B cell (primary cell): ENCODE measurements at regions not wholly inside any gene's neighbourhood (a gene's known extent, or its start where the extent isn't known, plus 50 kb on each side); places are given as distances from the start of the nearest gene placed in this dataset.

ENCODE experiments used
- ATAC-seq: fragments of 200-7000 bp; cut with Tn5 transposase; one replicate; pipeline ENCODE4 v1.10.0; 2021; ENCODE audit warnings: low read depth, mild to moderate bottlenecking, moderate number of reproducible peaks, moderate library complexity
- CTCF ChIA-PET: fragments of 350-600 bp; sonication (Branson Sonifier 250); formaldehyde crosslinking; loops from one replicate; lab custom pipeline; 2021; ENCODE audit warnings: antibody characterized with exemption, inconsistent platforms; lab: Charles Lee
- POLR2A ChIA-PET: fragments of 350-600 bp; sonication (Branson Sonifier 250); formaldehyde crosslinking; loops from one replicate; lab custom pipeline; 2021; ENCODE audit warnings: antibody characterized with exemption; lab: Charles Lee
- DNase-seq: peaks from one replicate; pipeline ENCODE4 v3.0.0; 2013
- H2AFZ ChIP-seq: 2 replicates; pipeline ENCODE4 v1.6.1; 2012; ENCODE audit warnings: mild to moderate bottlenecking, low read depth, low read length; ENCODE audit not compliant: insufficient read depth, poor library complexity, severe bottlenecking
- H3K27ac ChIP-seq, 2 donors: 1 replicate in 1 of 2; 2 replicates in 1 of 2; pipeline ENCODE4 v1.5.1; 2012 to 2013; ENCODE audit warnings: low read length in 2 of 2, mild to moderate bottlenecking in 2 of 2, moderate library complexity in 1 of 2
- H3K27me3 ChIP-seq, 4 experiments: fragments of 200-600 bp in 1 of 4; sonication (generic) in 1 of 4; replicated peaks in 1 of 4; 1 replicate in 2 of 4; 2 replicates in 2 of 4; pipeline versions ENCODE4 v1.6.1 to v1.7.0; 2013 to 2016; ENCODE audit warnings: low read length in 3 of 4, mild to moderate bottlenecking in 2 of 4, mixed read lengths in 1 of 4, moderate library complexity in 1 of 4; ENCODE audit not compliant: insufficient read depth in 4 of 4, control insufficient read depth in 3 of 4; ENCODE audit errors: control extremely low read depth in 1 of 4
- H3K36me3 ChIP-seq, 2 experiments: replicated peaks in 1 of 2; 1 replicate in 1 of 2; 2 replicates in 1 of 2; pipeline versions ENCODE4 v1.6.1 to v1.7.1; 2013; ENCODE audit warnings: low read length in 1 of 2; ENCODE audit not compliant: insufficient read depth in 2 of 2, control insufficient read depth in 1 of 2; ENCODE audit errors: control extremely low read depth in 1 of 2, extremely low read depth in 1 of 2
- H3K4me1 ChIP-seq, 2 donors: fragments of 200-600 bp in 1 of 2; sonication (generic) in 1 of 2; 1 replicate in 1 of 2; 2 replicates in 1 of 2; pipeline versions ENCODE4 v1.5.1 to v1.6.1; 2013 to 2017; ENCODE audit warnings: low read length in 2 of 2; ENCODE audit not compliant: control insufficient read depth in 2 of 2, insufficient read depth in 2 of 2
- H3K4me2 ChIP-seq: replicated peaks from 2 replicates; pipeline ENCODE3; 2012; ENCODE audit warnings: mild to moderate bottlenecking, low read depth, low read length; ENCODE audit not compliant: poor library complexity, severe bottlenecking
- H3K4me3 ChIP-seq, 5 experiments: fragments of 200-600 bp in 1 of 5; sonication (generic) in 1 of 5; 1 replicate in 3 of 5; 2 replicates in 2 of 5; pipeline versions ENCODE4 v1.5.1 to v1.7.0; 2011 to 2016; ENCODE audit warnings: low read length in 4 of 5, mild to moderate bottlenecking in 4 of 5, low read depth in 2 of 5, control low read depth in 1 of 5, moderate library complexity in 1 of 5; ENCODE audit not compliant: insufficient read depth in 1 of 5; ENCODE audit errors: control extremely low read depth in 1 of 5, extremely low read depth in 1 of 5
- H3K79me2 ChIP-seq: fragments of 200-600 bp; sonication (generic); one replicate; pipeline ENCODE4 v1.6.0; 2016; ENCODE audit warnings: low read length; ENCODE audit not compliant: control insufficient read depth, insufficient read depth
- H3K9ac ChIP-seq: fragments of 200-600 bp; sonication (generic); 2 replicates; pipeline ENCODE4 v1.6.1; 2017; ENCODE audit warnings: mild to moderate bottlenecking, low read length, moderate library complexity
- H3K9me3 ChIP-seq, 3 donors: one replicate each; pipeline versions ENCODE4 v1.6.1 to v1.7.1; 2013; ENCODE audit warnings: low read length in 2 of 3; ENCODE audit not compliant: control insufficient read depth in 2 of 3, insufficient read depth in 1 of 3; ENCODE audit errors: control extremely low read depth in 1 of 3
- H4K20me1 ChIP-seq: 2 replicates; pipeline ENCODE4 v1.6.0; 2012; ENCODE audit warnings: mild to moderate bottlenecking, low read length; ENCODE audit not compliant: insufficient read depth, control insufficient read depth, poor library complexity, severe bottlenecking
- H3K27ac Mint-ChIP-seq: one replicate; pipeline ENCODE4 v1.8.0; 2021; ENCODE audit warnings: mixed read lengths
- H3K27me3 Mint-ChIP-seq: one replicate; pipeline ENCODE4 v1.8.0; 2021; ENCODE audit warnings: mixed read lengths
- H3K4me1 Mint-ChIP-seq: one replicate; pipeline ENCODE4 v1.8.0; 2021; ENCODE audit warnings: mixed read lengths
- H3K4me3 Mint-ChIP-seq: one replicate; pipeline ENCODE4 v1.8.0; 2021; ENCODE audit warnings: mixed read lengths
- H3K9me3 Mint-ChIP-seq: one replicate; pipeline ENCODE4 v1.8.0; 2022; ENCODE audit warnings: mixed read lengths; ENCODE audit not compliant: insufficient read depth
- EZH2 ChIP-seq: IDR thresholded peaks from 2 replicates; pipeline ENCODE4 v1.6.1; 2012; ENCODE audit warnings: borderline replicate concordance, low read depth, mild to moderate bottlenecking, moderate library complexity, low read length; ENCODE audit not compliant: insufficient read depth, poor library complexity, severe bottlenecking
- WGBS: methylation state at CpG from one replicate; pipeline ENCODE4 v1.1.5; 2013; ENCODE audit warnings: missing lambda C conversion rate; ENCODE audit not compliant: insufficient coverage; 5-methylcytosine and 5-hydroxymethylcytosine counted together
- intact Hi-C: fragments of 100-400 bp; cut with micrococcal nuclease; formaldehyde crosslinking; loops from one replicate; pipeline ENCODE4 v1.10.0; 2022
- TF ChIP-seq, protein P1 (sequence below): fragments of 200-600 bp; IDR thresholded peaks from one replicate; pipeline ENCODE4 v1.8.0; 2022; ENCODE audit warnings: antibody characterized with exemption, mild to moderate bottlenecking

DNA sequence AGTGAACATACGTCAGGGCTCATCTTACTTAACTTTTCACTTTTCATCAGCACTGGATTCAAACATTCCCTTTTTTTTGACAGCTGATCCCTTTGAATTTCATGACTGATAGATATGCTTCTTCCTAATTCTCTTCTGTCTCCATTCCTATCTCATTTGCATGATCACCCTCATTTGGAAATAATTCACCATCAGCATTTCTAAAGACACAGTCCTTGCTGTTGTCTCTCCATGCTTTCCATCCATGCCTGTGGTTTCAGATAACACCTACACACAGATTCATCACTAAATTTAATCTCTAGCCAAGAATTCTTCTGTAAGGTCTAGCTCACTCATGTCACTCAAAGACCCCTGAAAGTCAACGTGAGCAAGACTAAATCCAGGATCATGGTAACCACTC lies 228.4 kb upstream of the BTBD3 start:
- H3K4me1 ChIP-seq: no peaks in the 10 kb centered on the region
- DNase-seq (no peak), ATAC-seq (no peak)
- Mint-ChIP-seq H3K4me3 (no peak overlapping the region), H3K27ac (no peak overlapping the region), H3K27me3 (no peaks in the 10 kb centered on the region), H3K4me1 (no peaks in the 10 kb centered on the region), H3K9me3 (no peaks in the 10 kb centered on the region)
- POLR2A ChIA-PET: no interaction called here
- WGBS: 89% methylated on average over 2 of the region's 2 CpGs
- H3K79me2 ChIP-seq: no peaks in the 10 kb centered on the region
- H3K4me3 ChIP-seq: no peak overlapping the region
- peaks cover 0 to 3% (median 0%) of the 10 kb centered on the region in 4 experiments for H3K27me3 ChIP-seq
- peaks cover 0 to 3% (median 0%) of the 10 kb centered on the region in 3 donors for H3K9me3 ChIP-seq
- no peak overlapping the region for H3K27ac ChIP-seq
- intact Hi-C loops: no loop called here
- no peak for TF ChIP-seq EZH2
- TF ChIP-seq, protein P1, sequence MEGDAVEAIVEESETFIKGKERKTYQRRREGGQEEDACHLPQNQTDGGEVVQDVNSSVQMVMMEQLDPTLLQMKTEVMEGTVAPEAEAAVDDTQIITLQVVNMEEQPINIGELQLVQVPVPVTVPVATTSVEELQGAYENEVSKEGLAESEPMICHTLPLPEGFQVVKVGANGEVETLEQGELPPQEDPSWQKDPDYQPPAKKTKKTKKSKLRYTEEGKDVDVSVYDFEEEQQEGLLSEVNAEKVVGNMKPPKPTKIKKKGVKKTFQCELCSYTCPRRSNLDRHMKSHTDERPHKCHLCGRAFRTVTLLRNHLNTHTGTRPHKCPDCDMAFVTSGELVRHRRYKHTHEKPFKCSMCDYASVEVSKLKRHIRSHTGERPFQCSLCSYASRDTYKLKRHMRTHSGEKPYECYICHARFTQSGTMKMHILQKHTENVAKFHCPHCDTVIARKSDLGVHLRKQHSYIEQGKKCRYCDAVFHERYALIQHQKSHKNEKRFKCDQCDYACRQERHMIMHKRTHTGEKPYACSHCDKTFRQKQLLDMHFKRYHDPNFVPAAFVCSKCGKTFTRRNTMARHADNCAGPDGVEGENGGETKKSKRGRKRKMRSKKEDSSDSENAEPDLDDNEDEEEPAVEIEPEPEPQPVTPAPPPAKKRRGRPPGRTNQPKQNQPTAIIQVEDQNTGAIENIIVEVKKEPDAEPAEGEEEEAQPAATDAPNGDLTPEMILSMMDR: no peak
- no peak overlapping the region for H3K9ac ChIP-seq
- no peaks in the 10 kb centered on the region for H3K36me3 ChIP-seq
- CTCF ChIA-PET: no interaction called here
- no peak overlapping the region for H2AFZ ChIP-seq
- H3K4me2 ChIP-seq: no peak overlapping the region
- no peaks in the 10 kb centered on the region for H4K20me1 ChIP-seq

DNA sequence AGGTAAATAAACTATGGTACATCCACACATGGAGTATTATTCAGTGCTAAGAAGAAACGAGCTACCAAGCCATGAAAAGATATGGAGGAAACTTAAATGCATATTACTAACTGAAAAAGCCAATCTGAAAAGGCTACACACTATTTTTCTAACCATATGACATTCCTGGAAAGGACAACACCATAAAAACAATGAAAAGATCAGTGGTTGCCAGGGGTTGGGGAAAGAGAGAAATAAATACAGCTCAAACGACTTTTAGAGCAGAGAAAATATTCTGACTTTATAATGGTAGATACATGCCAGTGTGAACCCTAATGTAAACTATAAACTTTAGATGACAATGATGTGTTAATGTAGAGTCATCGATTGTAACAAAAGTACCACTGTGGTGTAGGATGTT lies 225.9 kb upstream of the BTBD3 start:
- no peak overlapping the region for H3K27ac Mint-ChIP-seq
- POLR2A ChIA-PET: no interaction called here
- Histone ChIP-seq H3K4me2 (no peak overlapping the region), H3K9ac (no peak overlapping the region), H4K20me1 (no peaks in the 10 kb centered on the region), H2AFZ (no peak overlapping the region), H3K4me3 (no peak overlapping the region), H3K27ac (no peak overlapping the region), H3K36me3 (no peaks in the 10 kb centered on the region), H3K4me1 (no peaks in the 10 kb centered on the region), H3K79me2 (no peaks in the 10 kb centered on the region), H3K9me3 (peaks cover 0 to 3% (median 0%) of the 10 kb centered on the region in 3 donors), H3K27me3 (peaks cover 0 to 3% (median 0%) of the 10 kb centered on the region in 4 experiments)
- H3K4me1 Mint-ChIP-seq: no peaks in the 10 kb centered on the region
- WGBS: no CpG with 5 or more reads among the region's 3 CpGs
- no peaks in the 10 kb centered on the region for H3K27me3 Mint-ChIP-seq
- intact Hi-C loops: no loop called here
- DNase-seq: no peak
- no peak overlapping the region for H3K4me3 Mint-ChIP-seq
- CTCF ChIA-PET: no interaction called here
- no peak for TF ChIP-seq EZH2
- TF ChIP-seq, protein P1: no peak
- peaks cover 3% of the 10 kb centered on the region for H3K9me3 Mint-ChIP-seq
- ATAC-seq: no peak
